ENCODE measurements at regions not wholly inside any gene's neighbourhood (a gene's known extent, or its start where the extent isn't known, plus 50 kb on each side); places are given as distances from the start of the nearest gene placed in this dataset.

GRCh38 chr10:78492424-78492823 is 458.8 kb downstream of the RPS24 start:
- DNase-seq = no peak

- DNase-seq = no peak
These were observed 460.5 kb downstream of the RPS24 start for GRCh38 chr10:78494179-78494578.

GRCh38 chr10:78502210-78502936 is 468.7 kb downstream of the RPS24 start:
- peak in 1 of 2 donors; percentile 6 for DNase-seq

- DNase-seq = no peak
These were observed 470.5 kb downstream of the RPS24 start for GRCh38 chr10:78504181-78504580.

- DNase-seq = no peak
These were observed 472.0 kb downstream of the RPS24 start for GRCh38 chr10:78505657-78506056.

GRCh38 chr10:78506614-78507013 is 473.0 kb downstream of the RPS24 start:
- DNase-seq = peak in 1 of 2 donors; percentile 18

- DNase-seq = no peak
These were observed 474.0 kb downstream of the RPS24 start for GRCh38 chr10:78507510-78508160.

GRCh38 chr10:78508955-78509748 is 475.5 kb downstream of the RPS24 start:
- DNase-seq = no peak

- no peak for DNase-seq
These were observed 477.1 kb downstream of the RPS24 start for GRCh38 chr10:78510566-78511323.

GRCh38 chr10:78511324-78512204 is 477.9 kb downstream of the RPS24 start:
- DNase-seq = no peak

GRCh38 chr10:78512205-78512550 is 478.5 kb downstream of the RPS24 start:
- DNase-seq = no peak

- no peak for DNase-seq
These were observed 479.7 kb downstream of the RPS24 start for GRCh38 chr10:78513330-78513729.

GRCh38 chr10:78513986-78514385 is 480.3 kb downstream of the RPS24 start:
- no peak for DNase-seq

- no peak for DNase-seq
These were observed 480.8 kb downstream of the RPS24 start for GRCh38 chr10:78514459-78514858.

- DNase-seq = no peak
These were observed 481.6 kb downstream of the RPS24 start for GRCh38 chr10:78515038-78515872.

GRCh38 chr10:78515873-78516153 is 482.1 kb downstream of the RPS24 start:
- no peak for DNase-seq

- DNase-seq = no peak
These were observed 482.6 kb downstream of the RPS24 start for GRCh38 chr10:78516236-78516635.

GRCh38 chr10:78516756-78517155 is 483.1 kb downstream of the RPS24 start:
- DNase-seq = no peak

- DNase-seq = no peak
These were observed 484.6 kb downstream of the RPS24 start for GRCh38 chr10:78518224-78518623.

- DNase-seq = no peak
These were observed 487.2 kb downstream of the RPS24 start for GRCh38 chr10:78520737-78521430.

- DNase-seq = no peak
These were observed 489.8 kb downstream of the RPS24 start for GRCh38 chr10:78523453-78523852.

Measured in inflammatory macrophage (primary cell).